ENCODE measurements at regions not wholly inside any gene's neighbourhood (a gene's known extent, or its start where the extent isn't known, plus 50 kb on each side); places are given as distances from the start of the nearest gene placed in this dataset.

DNA sequence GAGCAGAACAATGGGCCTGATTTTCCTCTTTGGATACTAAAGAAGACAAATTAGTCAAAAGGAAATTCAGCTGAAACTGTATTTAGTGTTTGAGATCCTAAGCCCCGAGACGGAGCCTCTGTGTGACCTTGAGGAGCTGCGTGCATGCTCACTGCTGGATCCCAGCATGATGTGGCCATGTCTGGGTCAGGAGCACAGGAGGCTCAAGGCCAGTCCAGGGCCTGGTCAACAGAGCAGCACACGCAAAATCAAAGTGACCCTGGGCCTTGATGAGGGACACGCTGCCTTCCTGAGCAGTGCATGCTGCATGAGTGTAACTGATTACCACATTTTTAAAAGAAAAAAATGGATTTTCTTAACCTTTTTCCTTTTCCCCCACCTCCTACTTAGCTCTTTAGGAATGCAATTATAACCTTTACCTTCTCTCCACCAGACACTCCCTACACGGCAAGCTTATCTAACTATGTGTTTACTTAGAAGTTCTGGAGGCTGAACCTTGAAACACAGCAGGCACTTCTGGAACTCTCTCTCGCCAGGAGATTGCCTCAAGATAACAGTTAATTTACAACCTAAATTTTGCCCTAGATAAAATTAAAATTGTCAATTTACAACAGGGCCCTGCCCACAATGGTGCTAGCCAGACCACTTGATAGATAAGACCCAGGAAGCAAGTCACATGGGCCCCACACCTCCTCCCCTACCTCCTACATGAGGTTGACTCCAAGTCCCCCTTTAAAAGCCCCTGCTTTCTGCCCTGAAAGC is 144.6 kb downstream of the LRIG2 start:
- TF ChIP-seq, protein P1, sequence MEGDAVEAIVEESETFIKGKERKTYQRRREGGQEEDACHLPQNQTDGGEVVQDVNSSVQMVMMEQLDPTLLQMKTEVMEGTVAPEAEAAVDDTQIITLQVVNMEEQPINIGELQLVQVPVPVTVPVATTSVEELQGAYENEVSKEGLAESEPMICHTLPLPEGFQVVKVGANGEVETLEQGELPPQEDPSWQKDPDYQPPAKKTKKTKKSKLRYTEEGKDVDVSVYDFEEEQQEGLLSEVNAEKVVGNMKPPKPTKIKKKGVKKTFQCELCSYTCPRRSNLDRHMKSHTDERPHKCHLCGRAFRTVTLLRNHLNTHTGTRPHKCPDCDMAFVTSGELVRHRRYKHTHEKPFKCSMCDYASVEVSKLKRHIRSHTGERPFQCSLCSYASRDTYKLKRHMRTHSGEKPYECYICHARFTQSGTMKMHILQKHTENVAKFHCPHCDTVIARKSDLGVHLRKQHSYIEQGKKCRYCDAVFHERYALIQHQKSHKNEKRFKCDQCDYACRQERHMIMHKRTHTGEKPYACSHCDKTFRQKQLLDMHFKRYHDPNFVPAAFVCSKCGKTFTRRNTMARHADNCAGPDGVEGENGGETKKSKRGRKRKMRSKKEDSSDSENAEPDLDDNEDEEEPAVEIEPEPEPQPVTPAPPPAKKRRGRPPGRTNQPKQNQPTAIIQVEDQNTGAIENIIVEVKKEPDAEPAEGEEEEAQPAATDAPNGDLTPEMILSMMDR (IDR thresholded peaks at IDR 0.05), result no peak
- TF ChIP-seq ZFX (IDR thresholded peaks at IDR 0.05; ENCODE audit: borderline replicate concordance), result no peak
